GM12878 (cell line): ENCODE measurements at regions not wholly inside any gene's neighbourhood (a gene's known extent, or its start where the extent isn't known, plus 50 kb on each side); places are given as distances from the start of the nearest gene placed in this dataset.

Experiments used
- ATAC-seq: fragments of 200-7000 bp; cut with Tn5 transposase; 3 replicates; pipeline ENCODE4 v1.9.1; 2020; ENCODE audit warnings: mild to moderate bottlenecking, moderate library complexity
- BruUV-seq: library from RNA; stranded (reverse); fragments of 400-500 nt; replicated peaks from 2 replicates; lab custom pipeline; 2021; lab: Mats Ljungman, UMichigan
- CTCF ChIA-PET: fragments of 300-600 bp; sonication (Branson Sonifier 250); formaldehyde crosslinking; extraction: SDS; loops from one replicate; lab custom pipeline; 2021; ENCODE audit warnings: inconsistent platforms; lab: Yijun Ruan, JAX
- POLR2A ChIA-PET: fragments of 350-600 bp; formaldehyde crosslinking; extraction: SDS; loops from one replicate; lab custom pipeline; 2021; ENCODE audit warnings: inconsistent platforms; lab: Charles Lee
- RAD21 ChIA-PET: fragments of 300-600 bp; sonication (Branson Sonifier 250); formaldehyde crosslinking; loops from one replicate; lab custom pipeline; 2023; ENCODE audit warnings: antibody characterized with exemption; ENCODE audit not compliant: unreplicated experiment; lab: Charles Lee
- SMC1A ChIA-PET: fragments of 300-600 bp; sonication (Branson Sonifier 250); formaldehyde crosslinking; loops from one replicate; lab custom pipeline; 2023; ENCODE audit not compliant: unreplicated experiment, uncharacterized antibody; lab: Charles Lee
- DNase-seq: peaks from one replicate; pipeline ENCODE4 v3.0.0-alpha.2; 2011; ENCODE audit warnings: low read depth, low spot score
- FAIRE-seq: peaks from 3 replicates; lab custom pipeline; 2011; peaks lifted over from hg19 to GRCh38; lab: Jason Lieb, UNC
- H2AFZ ChIP-seq: 2 replicates; pipeline ENCODE4 v1.6.0; 2011; ENCODE audit warnings: low read depth, low read length, control low read depth; ENCODE audit not compliant: control insufficient read depth
- H3K27ac ChIP-seq: 2 replicates; pipeline ENCODE4 v1.5.1; 2011; ENCODE audit warnings: control low read depth; ENCODE audit not compliant: control insufficient read depth, insufficient read depth
- H3K27me3 ChIP-seq, 2 experiments: replicated peaks in 1 of 2; 2 replicates each; pipeline versions ENCODE4 v1.6.0 to v1.6.1; 2011; ENCODE audit warnings: low read length in 1 of 2; ENCODE audit not compliant: control insufficient read depth in 2 of 2, insufficient read depth in 2 of 2
- H3K36me3 ChIP-seq, 2 experiments: 2 replicates each; pipeline ENCODE4 v1.5.1; 2011; ENCODE audit warnings: low read length in 1 of 2; ENCODE audit not compliant: control insufficient read depth in 2 of 2, insufficient read depth in 2 of 2
- H3K4me1 ChIP-seq: 2 replicates; pipeline ENCODE4 v1.6.1; 2011; ENCODE audit warnings: mild to moderate bottlenecking, low read length, moderate library complexity, mixed read lengths; ENCODE audit not compliant: control insufficient read depth, insufficient read depth
- H3K4me2 ChIP-seq: 2 replicates; pipeline ENCODE4 v1.6.0; 2011; ENCODE audit warnings: control low read depth; ENCODE audit not compliant: control insufficient read depth, insufficient read depth
- H3K4me3 ChIP-seq: fragments of 200-600 bp; sonication (generic); 2 replicates; pipeline ENCODE4 v1.5.1; 2016
- H3K79me2 ChIP-seq: 2 replicates; pipeline ENCODE4 v1.6.0; 2011; ENCODE audit warnings: low read length; ENCODE audit not compliant: control insufficient read depth, insufficient read depth
- H3K9ac ChIP-seq: 2 replicates; pipeline ENCODE4 v1.8.0; 2011; ENCODE audit warnings: low read length, control low read depth, mixed read lengths; ENCODE audit not compliant: control insufficient read depth, insufficient read depth
- H3K9me3 ChIP-seq: replicated peaks from 3 replicates; pipeline ENCODE4 v1.5.1; 2011; ENCODE audit warnings: mild to moderate bottlenecking, low read length; ENCODE audit not compliant: control insufficient read depth, insufficient read depth
- H4K20me1 ChIP-seq: 2 replicates; pipeline ENCODE4 v1.6.0; 2011; ENCODE audit not compliant: control insufficient read depth, insufficient read depth
- CBX3 ChIP-seq: fragments of 200-600 bp; sonication (generic); IDR thresholded peaks from 2 replicates; pipeline ENCODE4 v1.6.1; 2016; ENCODE audit warnings: low read depth, borderline replicate concordance
- FOXM1 ChIP-seq: IDR thresholded peaks from 2 replicates; pipeline ENCODE4 v1.6.1; 2012; ENCODE audit warnings: low read depth, mild to moderate bottlenecking, inconsistent platforms, low read length, moderate library complexity
- IKZF1 ChIP-seq: fragments of 450-650 bp; conservative IDR thresholded peaks from 2 replicates; pipeline ENCODE4 v1.6.1; 2017; ENCODE audit warnings: antibody characterized with exemption, mild to moderate bottlenecking
- PRDM15 ChIP-seq: fragments of 450-650 bp; formaldehyde crosslinking; IDR thresholded peaks from 2 replicates; pipeline ENCODE4 v1.4.0; 2020; ENCODE audit warnings: mild to moderate bottlenecking, moderate library complexity
- STAT1 ChIP-seq: fragments of 450-650 bp; conservative IDR thresholded peaks from 2 replicates; pipeline ENCODE4 v1.6.1; 2014; ENCODE audit warnings: antibody characterized with exemption, mild to moderate bottlenecking
- STAT3 ChIP-seq: IDR thresholded peaks from 2 replicates; pipeline ENCODE4 v1.6.1; 2011; ENCODE audit warnings: low read depth, low read length, improper control_type of control experiment
- ZNF217 ChIP-seq: fragments of 450-650 bp; IDR thresholded peaks from 2 replicates; pipeline ENCODE4 v1.6.1; 2017; ENCODE audit warnings: antibody characterized with exemption, mild to moderate bottlenecking
- ZNF384 ChIP-seq: IDR thresholded peaks from 2 replicates; pipeline ENCODE4 v1.6.1; 2012; ENCODE audit warnings: low read depth, mild to moderate bottlenecking, low read length, improper control_type of control experiment, borderline replicate concordance
- WGBS: methylation state at CpG from one replicate; pipeline ENCODE4 v1.1.6; 2016; ENCODE audit warnings: low lambda C conversion rate; ENCODE audit not compliant: insufficient replicate concordance, insufficient coverage; ENCODE audit errors: missing lambda C conversion rate; 5-methylcytosine and 5-hydroxymethylcytosine counted together
- in situ Hi-C: fragments of 300-500 bp; cut with MboI; formaldehyde crosslinking; loops from 9 replicates; pipeline ENCODE4 v1.14.3; 2018; ENCODE audit warnings: mixed read lengths
- intact Hi-C: fragments of 100-400 bp; cut with micrococcal nuclease; formaldehyde crosslinking; loops from one replicate; pipeline ENCODE4 v1.14.2; 2022; ENCODE audit not compliant: unreplicated experiment

DNA sequence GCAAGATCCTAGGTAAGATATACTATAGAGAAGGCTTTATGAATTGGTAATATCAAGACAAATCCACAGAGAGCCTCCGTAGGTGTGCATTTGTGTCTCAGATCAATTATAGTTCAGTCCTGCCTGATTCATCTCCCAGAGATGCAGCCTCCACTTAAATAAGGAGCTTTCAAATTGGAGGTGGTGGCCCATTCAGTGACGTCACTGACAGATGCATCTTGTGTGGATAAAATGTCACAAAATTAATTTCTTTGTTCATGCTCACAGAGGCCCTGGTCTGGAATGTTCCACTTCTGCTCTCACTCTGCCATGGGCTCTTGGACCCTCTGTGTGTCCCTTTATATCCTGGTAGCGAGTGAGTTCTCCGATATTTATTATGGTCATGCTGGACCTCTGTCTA is 157.1 kb upstream of the PRSS58 start:
- no peak for ATAC-seq
- BruUV-seq, result no TSS peak
- ChIA-PET SMC1A (no interaction called here), CTCF (interaction anchor here (1.0 to 2.3 kb wide), 2 partner anchors 8 to 44 kb away, joined by 3 to 9 read pairs; no protein-coding TSS in a partner anchor), POLR2A (no interaction called here), RAD21 (no interaction called here)
- WGBS, result 41% methylated on average over 4 of the region's 4 CpGs
- in situ Hi-C loops, result no loop called here
- no peaks in the 10 kb centered on the region; a peak in 1 of 4 replicates for H3K27me3 ChIP-seq
- no peak overlapping the region for H3K4me3 ChIP-seq
- H3K79me2 ChIP-seq, result no peaks in the 10 kb centered on the region
- intact Hi-C loops, result no loop called here
- H3K36me3 ChIP-seq, result no peaks in the 10 kb centered on the region
- no peaks in the 10 kb centered on the region for H3K9me3 ChIP-seq
- H3K27ac ChIP-seq, result no peak overlapping the region
- no peak overlapping the region for H2AFZ ChIP-seq
- H4K20me1 ChIP-seq, result no peaks in the 10 kb centered on the region
- DNase-seq, result no peak
- no peak for TF ChIP-seq FOXM1
- no peak for TF ChIP-seq IKZF1
- no peak for TF ChIP-seq ZNF217
- no peak for TF ChIP-seq CBX3
- TF ChIP-seq STAT1, result no peak
- TF ChIP-seq ZNF384, result no peak
- TF ChIP-seq STAT3, result no peak
- no peak for TF ChIP-seq PRDM15 (CRISPR knock-in tag)
- H3K4me2 ChIP-seq, result no peak overlapping the region
- FAIRE-seq, result no peak
- H3K9ac ChIP-seq, result no peak overlapping the region
- H3K4me1 ChIP-seq, result no peaks in the 10 kb centered on the region
